ENCODE measurements at regions not wholly inside any gene's neighbourhood (a gene's known extent, or its start where the extent isn't known, plus 50 kb on each side); places are given as distances from the start of the nearest gene placed in this dataset.
"Not testable (repeated sequence)": the region's sequence is repeated elsewhere in the genome, so short reads cannot be mapped to it uniquely, and the experiment has no call there.

DNA sequence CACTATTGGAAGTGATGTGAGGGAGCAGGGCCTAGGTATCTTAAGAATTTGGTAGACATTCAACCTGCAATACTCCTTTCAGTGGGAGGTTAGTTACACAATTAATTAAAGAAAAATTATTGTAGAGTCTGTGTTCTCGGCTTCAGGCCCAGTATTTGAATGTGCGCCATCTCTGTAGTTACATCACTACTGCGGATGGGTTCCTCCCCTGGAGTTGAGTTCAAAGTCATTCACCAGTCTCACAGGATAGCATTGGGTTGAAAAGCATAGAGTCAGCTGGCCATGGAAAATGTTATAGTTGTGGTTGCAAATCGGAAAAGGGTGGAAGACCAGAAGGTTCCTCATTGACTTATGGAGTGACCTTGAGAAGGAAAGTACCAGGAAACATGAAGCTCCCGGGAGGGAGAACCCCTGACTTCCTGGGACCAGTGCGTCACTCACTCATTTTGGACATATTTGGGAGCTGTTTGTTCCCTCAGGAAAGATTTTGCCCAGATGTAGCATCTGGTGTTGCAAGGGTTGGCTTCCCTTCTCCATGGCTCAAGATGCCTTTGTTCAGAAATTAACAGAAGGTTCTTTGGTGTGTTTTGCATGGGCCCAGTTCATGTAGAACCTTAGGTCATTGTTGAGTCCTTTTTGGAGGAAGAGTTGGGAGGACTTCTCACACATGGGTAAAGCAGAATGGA lies 111.8 kb downstream of the SRGAP2 start:
- DNase-seq: not testable (repeated sequence)

DNA sequence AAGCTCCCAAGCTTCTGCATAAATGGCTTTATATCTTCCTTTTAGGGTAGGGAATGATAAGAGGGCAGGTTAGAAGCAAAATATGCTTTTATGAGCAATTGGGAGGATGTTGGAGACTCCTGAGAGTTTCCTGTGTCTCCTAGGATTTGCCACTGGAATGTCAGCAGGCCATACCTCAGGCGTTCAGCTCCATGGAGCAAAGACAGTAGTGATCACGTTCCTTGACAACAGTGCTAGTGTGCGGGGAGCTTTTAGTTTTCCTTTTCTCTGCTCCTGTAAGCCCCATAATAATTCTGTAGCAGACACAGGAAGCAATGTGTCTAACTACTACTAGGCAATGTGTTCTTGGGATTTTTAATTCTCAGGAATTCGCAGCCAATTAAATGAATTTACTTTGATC lies 113.6 kb downstream of the SRGAP2 start:
- not testable (repeated sequence) for DNase-seq

DNA sequence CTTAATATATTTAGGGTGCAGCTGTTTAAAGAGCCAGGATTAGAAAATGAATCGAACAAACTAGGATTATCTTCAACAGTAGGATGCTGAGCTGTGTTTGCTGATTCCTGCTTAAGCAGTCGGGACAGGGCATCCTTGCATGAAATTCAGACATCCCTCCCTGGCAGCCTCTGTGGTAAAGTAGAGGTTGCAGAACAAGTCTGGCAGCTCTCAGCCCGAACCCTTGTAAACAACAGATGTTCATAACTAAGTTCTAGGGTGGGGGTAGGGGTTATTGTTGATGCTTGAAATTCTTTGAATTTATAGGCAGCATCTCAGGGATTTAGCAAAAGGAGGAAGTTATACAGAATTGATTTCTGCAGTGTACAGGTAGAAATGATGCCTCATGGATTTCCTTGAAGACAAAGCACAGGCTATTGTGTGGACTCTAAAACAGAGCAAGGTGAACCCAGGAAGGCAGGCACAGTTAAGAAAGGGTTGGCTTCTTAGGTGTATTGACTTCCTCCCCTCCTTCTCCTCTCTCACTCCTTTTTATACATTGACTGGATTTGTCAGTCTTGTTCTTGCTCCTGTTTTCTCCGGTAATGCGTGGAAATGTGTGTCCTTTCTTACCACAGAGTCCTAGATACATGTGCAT lies 114.7 kb downstream of the SRGAP2 start:
- not testable (repeated sequence) for DNase-seq

DNA sequence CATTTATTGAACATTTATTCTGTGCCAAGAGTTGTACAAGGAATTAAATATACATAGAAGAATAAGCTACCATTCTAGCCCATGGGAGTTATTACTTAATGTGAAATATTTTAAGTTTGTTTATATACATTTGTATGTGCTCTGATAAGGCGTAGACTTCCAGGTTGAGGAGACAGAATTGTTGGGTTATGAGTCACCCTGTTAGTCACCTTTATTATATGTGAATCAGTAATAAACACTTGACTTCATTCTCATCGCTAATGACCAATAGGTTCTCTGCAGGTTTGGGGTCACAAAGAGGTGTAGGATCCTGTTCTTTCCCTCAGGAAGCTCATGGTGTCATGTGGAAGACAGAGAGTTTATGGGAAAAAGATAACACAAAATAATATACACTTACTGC lies 116.9 kb downstream of the SRGAP2 start:
- not testable (repeated sequence) for DNase-seq

DNA sequence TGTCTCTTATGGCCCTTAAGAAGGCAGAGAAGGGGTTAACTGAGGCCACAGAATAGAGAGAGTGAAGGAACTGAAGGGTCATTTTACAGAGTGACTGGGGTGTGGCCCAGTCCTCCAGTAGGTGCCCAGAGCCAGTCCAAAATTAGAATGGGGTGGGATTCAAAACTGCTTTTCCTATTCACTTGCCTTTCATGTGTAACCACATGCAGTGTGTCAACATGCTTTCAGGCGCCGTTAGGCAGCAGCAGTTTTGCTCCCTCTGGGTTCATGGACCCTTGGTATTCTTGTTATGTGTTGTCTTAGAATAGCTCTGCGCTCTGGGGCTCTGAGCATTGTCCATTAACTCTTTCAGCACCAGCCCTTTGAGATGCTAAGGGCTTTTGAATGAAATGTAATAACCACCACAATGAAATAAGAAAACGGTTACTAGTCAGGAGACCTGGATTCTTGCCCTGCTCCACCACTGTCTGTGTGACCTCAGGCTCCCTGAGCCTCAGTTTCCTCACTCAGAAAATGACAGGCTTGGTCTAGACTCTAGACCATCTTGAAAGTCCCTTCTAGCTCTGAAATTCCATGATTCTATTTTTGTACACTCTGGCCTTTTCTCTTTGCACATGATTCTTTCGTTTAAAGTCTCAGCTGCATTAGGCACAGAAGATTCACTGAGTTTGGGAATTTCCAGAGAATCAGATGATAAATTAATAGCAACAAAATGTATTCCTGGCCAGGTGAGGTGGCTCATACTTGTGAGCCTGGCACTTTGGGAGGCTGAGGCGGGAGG lies 123.0 kb downstream of the SRGAP2 start:
- not testable (repeated sequence) for DNase-seq

DNA sequence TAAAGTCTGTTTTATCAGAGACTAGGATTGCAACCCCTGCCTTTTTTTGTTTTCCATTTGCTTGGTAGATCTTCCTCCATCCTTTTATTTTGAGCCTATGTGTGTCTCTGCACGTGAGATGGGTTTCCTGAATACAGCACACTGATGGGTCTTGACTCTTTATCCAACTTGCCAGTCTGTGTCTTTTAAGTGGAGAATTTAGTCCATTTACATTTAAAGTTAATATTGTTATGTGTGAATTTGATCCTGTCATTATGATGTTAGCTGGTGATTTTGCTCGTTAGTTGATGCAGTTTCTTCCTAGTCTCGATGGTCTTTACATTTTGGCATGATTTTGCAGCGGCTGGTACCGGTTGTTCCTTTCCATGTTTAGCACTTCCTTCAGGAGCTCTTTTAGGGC lies 128.3 kb downstream of the SRGAP2 start:
- DNase-seq: not testable (repeated sequence)

DNA sequence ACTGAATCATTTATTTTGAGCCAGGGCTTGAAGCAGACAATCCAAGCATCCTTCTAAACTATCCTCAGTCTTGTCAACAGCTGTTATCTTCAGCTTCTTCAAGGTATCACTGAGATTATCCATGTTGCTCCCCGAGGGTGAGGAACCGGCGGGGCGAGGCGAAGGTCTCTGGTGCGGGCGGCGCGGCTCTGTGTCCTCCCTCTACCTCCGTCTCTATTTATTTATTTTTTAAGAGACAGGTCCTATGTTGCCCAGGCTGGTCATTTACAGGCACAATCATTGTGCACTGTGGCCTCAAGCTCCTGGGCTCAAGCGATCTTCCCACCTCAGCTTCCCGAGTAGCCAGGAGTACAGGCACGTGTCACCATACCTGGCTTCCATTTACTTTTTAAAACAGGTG lies 130.0 kb downstream of the SRGAP2 start:
- DNase-seq: not testable (repeated sequence)

DNA sequence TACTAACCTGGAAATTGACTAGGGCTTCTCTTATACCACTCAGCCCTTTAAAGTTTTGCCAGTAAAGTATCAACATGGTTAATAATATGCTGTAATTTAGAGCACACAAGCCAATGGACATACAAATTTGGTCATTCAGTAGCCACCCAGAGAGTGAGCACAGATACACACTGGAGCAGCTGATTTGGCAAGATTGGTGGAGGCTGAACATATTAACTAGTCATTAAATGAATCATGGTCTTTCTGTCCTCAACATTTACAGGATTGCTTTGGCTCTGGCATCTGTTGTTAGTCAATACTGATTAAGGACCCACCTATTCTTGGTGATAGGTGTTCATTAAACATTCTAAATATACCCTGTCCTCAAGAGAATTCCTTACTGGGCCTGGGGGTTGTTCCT lies 130.6 kb downstream of the SRGAP2 start:
- DNase-seq: not testable (repeated sequence)

DNA sequence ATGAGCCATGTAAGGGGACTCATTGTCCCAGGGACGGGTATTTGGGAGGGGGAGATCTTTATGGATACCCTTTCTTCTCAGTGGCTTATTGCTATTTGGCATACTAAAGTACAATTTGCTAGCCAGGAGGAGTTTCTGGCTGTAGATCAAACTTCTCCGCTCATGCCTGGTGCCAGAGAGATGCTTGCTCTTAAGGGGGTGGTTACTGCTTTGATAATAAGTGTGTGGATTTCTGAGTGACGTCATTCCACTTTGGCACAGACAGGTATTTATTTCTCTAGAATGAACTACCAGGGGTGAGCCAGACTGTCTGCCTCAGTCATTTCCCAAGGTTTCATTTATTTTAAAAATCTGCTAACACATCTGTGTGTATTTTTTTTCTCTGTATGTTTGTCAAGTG lies 131.1 kb downstream of the SRGAP2 start:
- DNase-seq: not testable (repeated sequence)

DNA sequence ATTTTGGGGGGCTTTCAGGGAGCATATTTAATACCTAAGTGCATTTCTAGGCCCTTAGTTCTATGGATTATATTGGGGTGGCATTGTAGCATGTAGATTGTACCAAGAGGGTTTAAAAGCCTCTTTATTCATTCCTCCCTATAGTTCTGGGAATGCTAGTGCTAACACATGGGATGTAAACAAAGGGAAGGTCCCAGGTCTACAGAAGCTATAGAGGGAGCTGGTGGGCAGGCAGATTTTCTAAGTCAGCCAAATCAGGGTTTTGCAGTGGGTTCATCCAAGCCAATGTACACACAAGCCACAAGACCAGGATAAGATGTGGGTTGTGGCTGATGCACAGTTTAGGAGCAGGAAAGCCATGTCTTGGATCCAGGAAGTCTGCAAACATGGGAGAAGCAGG lies 131.8 kb downstream of the SRGAP2 start:
- not testable (repeated sequence) for DNase-seq

DNA sequence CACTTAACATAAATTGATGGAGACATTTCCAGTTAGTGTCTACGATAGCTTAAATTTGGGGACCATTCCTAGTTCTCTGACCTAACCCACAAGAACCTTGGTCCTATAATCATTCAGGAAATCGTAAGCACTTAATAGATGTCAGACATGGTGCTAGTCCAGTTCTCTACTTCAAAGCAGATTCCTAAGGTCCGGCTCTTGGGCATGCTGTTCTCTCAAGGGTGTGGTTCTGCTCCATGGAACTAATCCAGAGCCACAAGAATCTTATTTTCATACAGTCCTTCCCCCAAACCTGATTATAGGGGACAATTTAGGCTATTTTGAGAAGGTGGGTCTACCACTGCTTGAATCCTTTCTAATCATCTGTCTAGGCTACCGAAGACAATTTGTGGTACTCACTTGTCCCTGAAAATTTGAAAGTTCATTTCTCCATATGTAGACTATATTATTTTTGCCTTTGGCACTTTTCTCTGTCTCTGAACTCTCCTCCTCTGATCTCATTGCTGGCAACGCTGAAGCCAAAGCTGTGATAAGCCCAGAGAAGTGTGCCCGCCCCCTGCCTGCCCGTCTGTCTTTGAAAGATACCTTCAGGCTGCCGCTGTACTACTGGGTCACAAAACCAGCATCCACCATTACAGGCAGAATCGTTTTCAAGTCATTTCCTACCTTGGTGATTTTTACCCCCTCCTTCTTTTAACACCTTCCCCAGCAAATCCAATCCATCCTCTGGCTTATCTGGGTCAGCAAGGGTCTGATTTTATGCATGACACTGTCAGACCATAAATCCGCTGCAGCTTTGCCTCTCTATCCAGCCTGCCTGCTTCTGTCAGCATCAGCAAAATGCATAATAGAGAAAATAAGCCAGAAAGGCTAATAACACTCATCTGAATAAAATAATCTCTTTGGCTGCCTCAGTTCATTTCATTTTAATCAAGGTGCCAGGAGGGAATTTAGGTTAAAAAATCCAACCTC lies 132.8 kb downstream of the SRGAP2 start:
- not testable (repeated sequence) for DNase-seq

DNA sequence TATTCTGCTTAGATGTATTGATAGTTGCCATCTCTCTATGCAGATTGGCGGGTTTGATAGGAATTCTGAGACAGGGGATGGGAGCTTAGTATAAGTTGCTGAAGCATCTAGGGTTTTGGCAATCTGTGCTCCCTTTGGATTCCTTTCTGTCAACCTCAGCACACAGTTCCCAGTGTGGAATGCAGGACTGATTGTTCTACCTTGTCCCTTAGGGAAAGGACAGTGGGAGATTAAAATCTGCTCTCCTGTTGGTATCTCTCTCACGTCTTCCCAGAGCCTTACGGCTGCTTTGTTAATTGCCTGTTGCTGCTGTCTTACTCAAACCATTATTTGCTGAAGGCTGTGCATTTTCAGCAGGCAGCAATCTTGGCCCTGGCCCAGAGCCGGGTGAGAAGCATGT lies 133.3 kb upstream of the IKBKE start:
- DNase-seq: not testable (repeated sequence)

DNA sequence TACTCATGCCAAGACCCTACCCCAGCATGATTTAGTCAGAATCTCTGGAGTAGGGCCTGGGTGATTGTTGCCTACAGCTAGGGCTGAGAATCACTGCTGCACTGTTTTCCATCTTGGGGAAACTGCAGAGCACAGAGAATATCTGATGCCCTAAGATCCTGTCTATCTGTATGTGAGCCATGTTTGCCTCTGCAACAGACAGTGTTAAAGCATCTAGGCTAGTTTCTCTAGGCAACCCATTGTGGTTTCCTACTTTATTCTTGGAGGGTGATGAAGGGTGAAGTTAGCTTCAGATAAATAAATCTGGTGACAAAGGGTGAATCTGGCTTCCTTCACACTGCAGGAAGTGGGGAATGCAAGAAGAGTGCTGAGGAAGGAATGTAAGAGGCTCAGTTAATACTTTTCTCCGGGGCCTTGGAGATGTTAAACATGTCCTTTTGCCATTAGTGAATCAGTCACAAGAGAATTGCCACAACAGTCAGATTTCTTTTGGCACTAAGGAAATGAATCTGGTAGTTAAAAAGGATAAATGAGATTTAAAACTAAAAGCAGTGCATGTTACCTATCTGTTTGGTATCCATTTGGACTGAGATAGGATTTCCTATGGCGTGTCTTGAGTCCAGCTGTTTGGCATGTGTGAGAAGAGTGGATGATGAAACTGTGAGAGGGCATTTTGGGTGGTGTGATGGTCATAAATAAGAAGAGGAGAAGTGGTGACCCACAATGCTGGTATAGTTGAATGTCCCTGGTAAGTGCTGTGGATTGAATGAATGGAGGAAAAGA lies 119.6 kb upstream of the IKBKE start:
- not testable (repeated sequence) for DNase-seq

DNA sequence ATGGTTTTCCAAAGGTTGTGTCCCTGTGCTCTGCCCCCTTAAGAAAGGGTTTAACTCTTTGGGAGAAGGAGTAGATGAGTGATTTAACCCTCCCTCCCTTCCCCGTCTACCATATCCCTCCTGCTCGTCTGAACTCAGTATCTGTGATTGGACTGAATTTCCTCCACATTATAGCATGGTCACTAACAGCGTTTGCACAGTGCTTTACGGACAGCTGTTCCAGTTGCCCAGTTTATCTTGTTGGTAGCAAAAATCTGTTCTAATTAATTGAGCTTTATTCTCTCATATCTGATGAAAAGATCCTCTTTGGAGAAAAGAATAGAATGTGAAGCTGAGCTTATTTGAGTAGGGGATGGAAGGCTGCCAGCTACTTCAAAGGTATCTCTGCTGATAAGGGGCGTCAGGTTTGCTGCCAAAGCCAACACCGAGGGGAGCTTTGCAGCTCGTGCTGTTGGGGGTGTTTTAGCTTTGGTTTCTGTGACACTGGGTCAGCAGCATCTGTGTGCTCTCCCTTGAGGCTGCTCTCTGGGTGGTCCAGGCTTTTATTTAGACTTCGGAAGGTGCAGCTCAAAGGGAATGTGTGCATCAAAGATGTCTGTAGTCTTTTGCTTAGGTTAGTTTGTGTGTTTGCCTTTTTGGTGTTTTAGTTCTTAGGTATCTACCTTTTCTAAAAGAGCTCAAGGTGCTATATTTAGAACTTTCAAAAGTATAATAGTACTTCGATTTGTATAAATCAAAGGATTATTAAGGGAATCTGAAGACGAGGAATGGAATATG lies 118.8 kb upstream of the IKBKE start:
- DNase-seq: not testable (repeated sequence)

DNA sequence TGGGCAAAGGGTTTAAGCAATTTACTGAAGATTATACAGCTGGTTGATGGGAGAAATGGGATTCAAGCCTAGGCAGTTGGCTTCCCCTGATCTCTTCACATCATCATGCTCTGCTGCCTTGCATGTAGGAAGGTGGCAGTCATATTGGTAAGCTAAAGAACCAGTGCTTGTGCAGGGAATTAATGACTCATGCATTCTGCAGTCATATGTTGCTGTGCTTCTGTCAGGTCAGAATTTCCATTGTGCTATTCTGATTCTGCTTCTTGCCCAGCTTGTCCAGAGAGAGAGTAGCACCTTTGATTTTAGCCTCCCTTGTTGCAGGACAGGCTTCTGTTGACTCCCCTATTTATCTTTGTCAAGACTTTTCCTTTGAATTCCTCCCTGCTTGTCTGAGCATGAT lies 114.0 kb upstream of the IKBKE start:
- DNase-seq: not testable (repeated sequence)

DNA sequence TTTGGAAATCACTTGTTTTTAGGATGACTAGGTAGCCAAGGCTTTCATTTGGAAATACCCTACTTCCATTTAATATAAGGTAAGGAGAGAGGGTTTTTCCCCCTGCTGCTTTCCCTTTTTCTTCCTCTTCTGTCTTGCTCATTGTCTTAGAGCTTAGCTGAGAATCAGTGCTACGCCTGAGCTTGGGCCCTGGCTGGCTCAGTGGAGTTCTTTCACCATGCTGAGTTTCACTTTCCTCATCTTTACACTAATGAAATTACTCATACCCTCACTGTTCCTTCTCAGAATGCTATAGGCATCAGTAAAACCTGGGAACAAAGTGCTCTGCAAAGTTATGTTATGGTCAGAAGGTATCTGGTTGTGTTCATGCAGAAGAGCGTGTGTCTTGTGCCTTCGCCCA lies 112.3 kb upstream of the IKBKE start:
- not testable (repeated sequence) for DNase-seq

DNA sequence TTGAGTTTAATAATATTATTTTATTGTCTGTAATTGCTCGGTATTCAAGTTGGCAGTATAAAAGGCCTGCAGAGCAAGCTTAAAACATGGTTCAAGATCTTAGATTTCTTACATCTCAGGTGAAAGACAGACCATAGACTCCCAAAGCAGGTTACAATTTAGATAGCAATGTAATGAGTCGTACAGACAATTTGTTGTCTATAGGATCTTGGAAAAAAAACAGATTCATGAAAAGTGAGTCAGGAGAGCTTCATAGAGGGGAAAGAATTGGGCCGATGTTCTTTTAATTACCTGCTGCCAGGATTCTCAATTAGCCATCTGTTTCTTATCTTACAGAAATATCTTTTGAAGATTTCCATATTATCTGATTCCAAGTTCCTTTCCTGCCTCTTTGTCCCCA lies 111.5 kb upstream of the IKBKE start:
- not testable (repeated sequence) for DNase-seq

DNA sequence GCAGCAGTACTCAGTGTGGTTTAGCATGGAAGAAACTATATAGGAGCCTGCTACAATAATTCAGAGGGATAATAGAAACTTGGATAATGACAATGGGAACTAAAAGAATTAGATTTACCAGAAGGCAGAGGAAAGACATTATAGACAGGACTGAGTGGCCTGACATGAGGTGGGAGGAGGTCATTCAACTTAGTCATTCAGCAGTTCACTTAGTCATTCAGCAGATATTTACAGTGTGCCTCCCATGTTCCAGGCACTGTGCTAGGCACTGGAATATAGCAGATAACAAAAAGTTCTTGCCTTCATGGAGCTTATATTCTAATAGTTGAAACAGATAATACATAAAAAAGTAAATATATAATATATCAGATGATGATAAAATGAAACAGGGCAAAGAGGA lies 110.9 kb upstream of the IKBKE start:
- not testable (repeated sequence) for DNase-seq

DNA sequence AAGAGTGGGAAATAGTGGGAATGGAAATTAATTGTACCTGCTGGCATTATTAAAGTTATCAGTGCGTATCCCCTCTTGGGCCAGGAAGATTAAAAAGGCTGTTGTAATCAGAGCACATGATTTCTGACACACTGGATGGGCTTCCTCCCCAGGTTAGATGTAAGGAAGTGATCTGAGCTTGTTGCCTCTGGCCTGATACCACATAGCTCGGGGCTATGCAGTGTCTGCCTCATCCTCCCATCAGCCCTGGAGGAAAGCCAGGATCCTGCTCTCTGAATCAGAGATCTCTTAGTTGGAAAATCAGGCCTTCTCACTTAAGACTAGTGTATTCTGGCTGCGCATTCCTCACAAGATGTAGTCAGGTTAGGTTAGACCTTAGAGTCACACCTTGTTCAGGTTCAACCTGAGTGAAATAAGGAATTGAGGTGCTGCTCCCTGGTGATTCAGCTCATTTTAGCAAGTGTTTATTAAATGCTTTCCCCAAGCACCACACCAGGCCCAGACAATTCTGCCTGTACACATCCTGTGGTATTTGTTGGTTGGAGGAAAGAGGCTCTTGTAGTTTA lies 108.2 kb upstream of the IKBKE start:
- not testable (repeated sequence) for DNase-seq

DNA sequence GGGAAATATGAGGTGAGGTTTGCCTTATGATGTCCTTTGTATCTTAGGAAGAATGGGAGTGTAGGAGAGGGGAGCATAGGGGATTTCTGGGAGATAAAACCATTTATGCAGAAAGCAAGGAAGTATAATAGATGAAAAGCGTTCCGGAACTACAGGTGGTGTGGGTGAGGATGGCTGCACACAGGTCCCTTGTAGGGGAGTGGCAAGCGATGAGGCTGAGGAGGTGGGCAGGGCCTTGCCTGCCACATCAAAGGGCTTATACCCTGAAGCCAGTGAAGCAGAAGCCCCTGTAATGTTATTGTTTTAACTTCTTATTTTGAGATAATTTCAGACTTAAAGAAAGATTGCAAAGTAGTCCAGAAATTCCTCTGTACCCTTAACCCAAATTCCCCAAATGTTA lies 107.3 kb upstream of the IKBKE start:
- not testable (repeated sequence) for DNase-seq

DNA sequence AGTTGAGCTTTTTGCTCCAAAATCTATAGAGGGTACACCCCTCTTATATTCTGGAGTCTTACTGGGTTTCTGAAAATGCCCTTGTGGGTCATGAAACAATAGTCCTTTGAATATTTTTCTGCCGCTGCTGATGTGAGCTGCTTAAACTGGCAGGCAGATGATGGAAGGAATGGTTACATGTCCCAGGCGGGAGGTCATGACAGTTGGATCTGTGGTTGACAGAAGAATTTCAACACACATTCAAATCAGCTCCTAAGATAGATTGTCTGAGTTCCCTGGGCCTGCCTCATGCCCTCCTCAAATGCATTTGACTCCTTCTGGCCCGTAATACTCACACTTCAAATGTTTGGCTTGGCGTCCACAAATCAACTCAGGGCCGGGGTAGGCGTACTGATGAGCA lies 105.0 kb upstream of the IKBKE start:
- DNase-seq: not testable (repeated sequence)
